ENCODE measurements at regions not wholly inside any gene's neighbourhood (a gene's known extent, or its start where the extent isn't known, plus 50 kb on each side); places are given as distances from the start of the nearest gene placed in this dataset.
A peak's percentile ranks its signal among the peaks of the same experiment; 100 is the strongest.
"Not testable (repeated sequence)": the region's sequence is repeated elsewhere in the genome, so short reads cannot be mapped to it uniquely, and the experiment has no call there.

DNA sequence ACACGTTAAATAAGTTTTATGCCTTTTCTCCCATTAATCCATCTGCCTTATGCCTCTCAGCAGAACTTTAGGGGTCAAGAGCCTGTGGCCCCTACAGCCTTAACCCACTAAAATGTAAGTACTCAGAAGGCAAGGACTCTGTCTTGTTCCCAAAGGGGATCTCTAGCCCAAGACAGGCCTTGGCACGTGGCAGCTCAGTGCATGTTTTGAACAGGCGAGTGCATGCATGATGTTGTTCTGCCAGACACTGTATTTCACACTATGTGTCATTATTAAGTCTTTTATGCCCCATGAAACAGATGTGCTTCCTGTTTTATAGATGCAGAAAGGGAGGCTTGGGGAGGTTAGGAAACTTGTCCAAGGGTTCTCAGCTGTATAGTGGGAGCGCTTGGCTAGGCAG lies 102.8 kb downstream of the ETS2 start:
- no peak for DNase-seq (ENCODE audit: low read depth, low spot score)
- H3K27ac ChIP-seq = peak overlapping the region; percentile 98

DNA sequence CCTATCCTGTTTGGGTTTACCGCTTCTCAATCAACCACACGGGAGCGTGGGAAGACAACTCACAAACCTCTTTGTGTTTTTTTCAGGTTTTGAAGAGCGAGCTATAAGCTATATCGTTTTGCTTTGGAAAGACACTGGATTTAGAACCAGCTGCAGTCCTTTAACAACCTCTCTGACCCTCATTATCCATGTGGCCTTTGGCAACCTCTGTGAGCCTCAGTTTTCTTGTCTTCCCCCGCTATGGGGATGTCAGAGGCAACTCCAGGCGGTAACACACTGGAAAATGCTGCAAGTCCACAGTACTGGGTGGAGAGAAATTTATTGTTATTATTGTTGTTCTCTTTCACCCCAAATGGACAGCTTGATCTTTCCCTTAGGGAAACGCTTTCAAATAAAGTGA lies 100.0 kb downstream of the ETS2 start:
- H3K27ac ChIP-seq = no peak overlapping the region
- DNase-seq (ENCODE audit: low read depth, low spot score) = no peak

DNA sequence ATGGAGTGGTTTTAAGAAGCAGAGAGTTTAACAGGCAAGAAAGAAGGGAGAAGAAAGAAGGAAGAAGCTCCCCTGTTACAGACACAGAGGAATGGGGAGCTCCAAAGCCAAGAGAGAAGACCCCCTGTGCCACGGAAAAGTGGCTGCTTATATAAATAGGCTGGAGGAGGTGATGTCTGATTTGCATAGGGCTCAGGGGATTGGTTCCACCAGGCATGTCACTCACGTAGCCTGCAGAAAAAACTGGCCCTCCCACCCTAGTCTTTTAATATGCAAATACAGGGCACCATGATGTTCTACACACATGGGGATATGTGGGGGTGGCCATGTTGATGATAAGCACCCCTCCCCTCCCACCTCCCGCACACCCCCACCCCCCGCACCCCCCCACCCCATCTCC lies 99.6 kb downstream of the ETS2 start:
- no peak for DNase-seq (ENCODE audit: low read depth, low spot score)
- no peak overlapping the region for H3K27ac ChIP-seq

DNA sequence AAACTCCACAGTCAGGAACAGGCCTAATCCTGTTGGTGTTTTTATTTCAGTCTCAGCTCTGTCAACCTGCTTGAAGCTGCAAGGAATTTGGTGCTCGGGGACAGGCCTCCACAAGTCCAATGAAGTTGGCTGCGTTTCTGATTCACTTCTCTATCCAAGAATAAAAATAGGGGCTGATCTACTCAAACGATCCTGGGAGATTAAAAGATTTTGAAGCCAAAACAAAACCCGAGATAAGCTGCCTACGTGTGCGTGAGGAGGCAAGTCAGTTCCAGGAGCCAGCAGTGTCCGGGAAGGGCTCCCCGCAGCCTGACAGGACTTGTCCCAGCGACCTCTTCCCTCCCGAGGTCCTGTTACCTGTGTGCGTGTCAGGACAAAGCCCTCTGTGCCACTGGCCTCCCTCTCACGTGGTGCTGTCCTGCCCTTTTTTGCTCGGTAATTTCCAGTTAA lies 98.0 kb downstream of the ETS2 start:
- H3K27ac ChIP-seq = peak overlapping the region; percentile 99

DNA sequence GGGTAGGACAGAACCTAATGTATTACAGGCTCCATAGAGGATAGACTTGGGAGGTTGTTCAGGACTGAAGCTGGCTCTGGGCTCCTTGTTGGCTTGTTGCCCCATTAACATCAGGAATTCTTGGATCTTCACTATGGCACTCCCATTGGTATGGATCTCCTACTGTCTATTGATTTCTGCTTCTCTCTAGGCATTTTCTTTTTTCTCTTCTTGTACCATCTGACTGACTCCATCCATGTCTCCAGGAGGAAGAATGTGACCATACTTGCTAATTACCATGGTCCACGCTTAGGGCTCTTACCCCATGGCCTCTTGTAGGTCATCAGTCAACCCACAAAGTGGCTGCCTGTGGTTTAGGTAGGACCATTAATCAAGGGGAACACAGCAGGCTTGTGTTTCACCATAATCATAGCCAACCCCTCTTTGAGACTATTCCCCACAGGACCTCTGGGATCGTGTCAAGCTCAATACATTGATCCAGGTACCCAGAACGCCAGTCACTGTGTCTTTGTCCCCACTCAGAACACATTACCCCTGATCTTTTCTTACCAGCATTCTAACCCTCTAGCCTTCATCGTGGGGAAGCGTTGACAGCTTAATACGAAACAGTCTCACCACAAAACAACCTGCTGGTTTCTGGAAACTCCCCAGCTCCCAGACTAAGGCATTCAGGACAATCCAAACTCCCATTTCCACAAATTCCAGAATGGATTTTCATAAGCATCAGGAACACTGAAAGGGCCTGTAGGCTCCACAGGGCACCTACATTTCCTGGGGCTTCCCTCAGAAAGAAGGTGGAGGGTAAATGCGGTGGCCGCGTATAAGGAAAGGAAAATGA lies 97.1 kb downstream of the ETS2 start:
- DNase-seq (ENCODE audit: low read depth, low spot score) = no peak

More for the DNA sequence above, 98.0 kb downstream of the ETS2 start:
- peak; percentile 99 for DNase-seq (ENCODE audit: low read depth, low spot score)

DNA sequence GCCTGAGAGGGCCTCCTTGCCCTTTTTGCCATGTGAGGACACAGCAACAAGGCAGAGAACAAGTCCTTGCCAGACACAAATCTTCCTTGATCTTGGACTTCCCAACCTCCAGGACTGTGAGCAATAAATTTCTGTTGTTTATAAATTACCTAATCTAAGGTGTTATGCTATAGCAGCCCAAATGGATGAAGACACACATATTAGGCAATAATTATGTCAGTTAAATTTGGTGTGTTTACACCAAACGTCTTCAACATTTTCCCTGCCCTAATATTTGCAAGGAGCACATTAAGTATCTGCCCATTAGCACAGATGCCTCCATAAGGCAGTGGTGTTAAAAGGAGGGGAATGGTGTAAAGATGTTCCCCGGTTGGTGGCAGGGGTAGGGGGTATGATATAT lies 94.8 kb downstream of the ETS2 start:
- DNase-seq (ENCODE audit: low read depth, low spot score) = no peak
- no peak overlapping the region for H3K27ac ChIP-seq

More for the DNA sequence above, 97.1 kb downstream of the ETS2 start:
- H3K27ac ChIP-seq = peak overlapping the region; percentile 99

DNA sequence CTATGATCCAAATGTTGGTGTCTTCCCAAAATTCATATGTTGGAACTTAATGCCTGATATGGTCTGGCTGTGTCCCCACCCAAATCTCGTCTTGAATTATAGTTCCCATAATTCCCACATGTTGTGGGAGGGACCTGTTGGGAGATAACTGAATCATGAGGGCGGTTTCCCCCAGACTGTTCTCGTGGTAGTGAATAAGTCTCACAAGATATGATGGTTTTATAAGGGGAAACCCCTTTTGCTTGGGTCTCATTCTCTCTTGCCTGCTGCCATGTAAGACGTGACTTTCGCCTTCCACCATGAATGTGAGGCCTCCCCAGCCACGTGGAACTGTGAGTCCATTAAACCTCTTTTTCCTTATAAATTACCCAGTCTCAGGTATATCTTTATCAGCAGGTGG lies 94.3 kb downstream of the ETS2 start:
- DNase-seq (ENCODE audit: low read depth, low spot score) = not testable (repeated sequence)

DNA sequence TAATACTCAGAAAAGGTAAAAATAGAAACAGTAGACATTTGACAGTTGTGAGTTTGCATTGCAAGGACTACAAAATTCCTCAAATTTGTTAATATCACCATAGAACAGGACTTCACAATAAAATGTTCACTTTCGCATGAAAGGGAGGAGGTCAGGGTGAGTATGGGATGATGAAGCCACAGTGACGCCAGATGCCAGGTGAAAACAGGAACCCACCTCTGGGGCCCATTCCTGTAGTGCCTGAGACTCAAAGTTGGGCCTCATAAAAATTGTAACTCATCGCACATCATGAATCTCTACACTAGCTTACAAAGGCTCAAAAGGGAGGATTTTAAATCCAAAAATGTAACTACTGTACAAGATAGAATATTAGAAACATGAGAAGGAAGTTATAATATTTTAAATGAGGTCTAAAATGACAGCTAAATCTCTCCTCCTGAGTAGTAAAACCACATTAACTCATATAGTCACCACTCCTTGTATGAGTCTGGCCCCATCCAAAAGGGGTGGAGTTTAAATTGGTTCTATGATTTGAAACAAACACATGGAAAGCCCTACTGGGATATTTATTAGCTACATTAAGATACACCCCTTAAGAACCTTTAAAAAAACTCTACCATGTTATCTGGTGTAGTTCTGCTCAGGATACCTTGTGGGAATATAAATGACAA lies 93.7 kb downstream of the ETS2 start:
- no peak for DNase-seq (ENCODE audit: low read depth, low spot score)
- H3K27ac ChIP-seq = peak overlapping the region; percentile 59

More for the DNA sequence above, 94.3 kb downstream of the ETS2 start:
- not testable (repeated sequence) for H3K27ac ChIP-seq

DNA sequence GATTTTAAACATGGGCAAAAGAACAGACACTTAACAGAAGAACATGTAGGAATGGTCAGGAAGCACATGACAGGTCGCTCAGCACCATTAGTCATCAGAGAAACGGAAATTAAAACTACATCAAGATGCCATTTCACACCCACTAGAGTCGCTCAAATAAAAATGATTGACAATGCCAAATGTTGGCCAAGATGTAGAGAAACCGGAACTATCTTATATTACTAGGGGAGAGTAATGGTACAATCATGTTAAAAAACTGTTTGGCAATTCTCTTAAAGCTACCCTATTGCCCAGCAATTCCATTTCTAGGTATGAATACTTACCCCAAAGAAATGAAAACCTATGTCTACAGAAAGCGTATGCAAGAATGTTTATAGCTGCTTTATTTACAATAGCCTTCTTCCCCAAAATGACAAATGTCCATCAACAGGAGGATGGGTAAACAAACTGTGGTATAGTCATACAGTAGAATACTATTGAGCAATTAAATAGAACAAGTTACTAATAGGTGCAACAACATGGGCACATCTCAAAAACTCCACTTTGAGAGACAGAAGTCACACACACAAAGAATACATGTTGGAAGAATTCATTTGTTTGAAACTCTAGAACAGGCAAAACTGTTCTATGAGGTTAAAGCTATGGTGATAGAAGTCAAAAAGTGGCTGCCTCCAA lies 92.8 kb downstream of the ETS2 start:
- DNase-seq (ENCODE audit: low read depth, low spot score) = no peak
- peak overlapping the region; percentile 59 for H3K27ac ChIP-seq

DNA sequence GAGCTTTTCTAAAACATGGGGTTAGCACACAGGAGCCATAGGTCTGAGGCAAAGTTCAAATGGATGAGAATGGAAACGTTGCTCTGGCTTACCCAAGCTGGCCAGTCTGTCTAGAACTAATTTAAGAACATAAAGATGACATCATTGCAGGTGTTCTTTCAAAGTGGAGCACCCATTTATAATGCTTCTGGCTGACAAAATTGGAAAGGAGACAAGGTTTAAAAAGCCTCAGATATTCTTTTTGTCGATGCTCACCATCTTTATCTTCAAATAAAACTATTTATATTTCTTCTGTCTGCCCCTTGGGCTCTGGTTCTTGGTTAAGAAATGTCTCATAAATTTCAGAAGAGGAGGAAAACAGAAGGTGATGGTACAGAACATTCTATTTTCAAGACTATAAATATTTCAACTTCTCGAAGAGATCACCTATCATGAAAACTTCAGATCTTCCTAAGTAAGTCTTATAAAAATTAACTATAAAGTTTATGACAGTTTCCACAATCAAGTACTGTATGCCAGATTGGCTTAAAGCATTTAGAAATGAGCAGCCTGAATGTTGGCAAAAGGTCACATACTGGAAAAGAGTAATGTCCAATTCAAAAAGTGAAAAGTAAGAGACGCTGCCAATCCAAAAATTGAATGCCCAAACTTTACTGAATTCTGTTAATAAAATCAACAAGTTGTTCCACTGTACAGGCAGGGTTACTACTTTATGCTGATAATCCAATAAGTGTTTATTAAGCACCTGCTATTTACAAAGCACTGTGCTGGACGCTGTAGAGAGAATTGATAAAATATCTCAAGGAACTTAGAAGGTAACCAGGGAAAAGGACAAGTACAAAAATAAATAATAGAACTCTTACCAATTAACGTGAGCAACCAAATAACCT lies 92.0 kb downstream of the ETS2 start:
- DNase-seq (ENCODE audit: low read depth, low spot score) = no peak
- H3K27ac ChIP-seq = peak overlapping the region; percentile 59

DNA sequence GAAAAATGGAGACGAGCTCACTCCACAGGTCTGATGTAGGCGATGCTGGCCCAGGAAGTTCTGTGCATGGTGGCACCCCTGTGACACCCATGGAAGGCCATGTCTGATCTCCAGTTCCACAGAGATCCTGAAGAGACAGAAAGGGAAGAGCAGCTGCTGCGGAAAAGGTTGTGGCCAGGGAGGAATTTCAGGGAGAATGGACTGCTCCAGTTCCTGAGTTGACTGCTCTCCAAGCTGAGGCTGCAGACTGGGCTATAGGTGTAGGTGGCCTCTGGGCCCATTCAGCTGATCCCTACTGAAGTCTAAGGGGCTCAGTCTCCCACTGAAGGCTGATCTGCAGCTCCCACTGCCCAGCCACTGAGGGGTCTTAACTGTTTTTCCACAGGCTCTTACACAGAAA lies 89.2 kb downstream of the ETS2 start:
- no peak for DNase-seq (ENCODE audit: low read depth, low spot score)
- H3K27ac ChIP-seq = no peak overlapping the region

DNA sequence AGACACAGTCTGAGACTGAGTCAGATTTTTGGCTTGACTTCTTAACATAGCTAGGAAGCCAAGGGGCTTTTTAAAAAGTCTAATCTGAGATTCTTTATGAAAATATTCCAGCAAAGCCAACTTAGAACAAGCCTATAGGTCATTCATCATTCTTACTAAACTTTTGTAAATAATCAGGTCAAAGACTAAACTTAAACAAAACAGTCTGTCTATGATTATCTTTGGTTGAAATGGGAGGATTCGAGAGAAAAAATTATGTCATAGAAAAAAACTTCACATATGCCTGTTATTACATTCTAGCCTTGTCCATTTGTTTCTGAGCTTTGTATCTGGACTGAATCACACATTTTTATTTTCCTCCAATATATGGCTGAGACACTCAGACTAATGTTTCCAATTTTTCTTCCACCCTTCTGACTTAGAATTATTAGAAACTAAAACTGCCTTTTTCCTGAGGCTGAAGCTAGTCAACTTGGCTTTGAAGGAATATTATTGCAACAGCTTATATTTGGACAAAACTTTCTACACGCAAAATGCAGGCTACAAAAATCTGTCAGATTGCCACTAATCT lies 83.3 kb downstream of the ETS2 start:
- DNase-seq (ENCODE audit: low read depth, low spot score) = no peak
- no peak overlapping the region for H3K27ac ChIP-seq

DNA sequence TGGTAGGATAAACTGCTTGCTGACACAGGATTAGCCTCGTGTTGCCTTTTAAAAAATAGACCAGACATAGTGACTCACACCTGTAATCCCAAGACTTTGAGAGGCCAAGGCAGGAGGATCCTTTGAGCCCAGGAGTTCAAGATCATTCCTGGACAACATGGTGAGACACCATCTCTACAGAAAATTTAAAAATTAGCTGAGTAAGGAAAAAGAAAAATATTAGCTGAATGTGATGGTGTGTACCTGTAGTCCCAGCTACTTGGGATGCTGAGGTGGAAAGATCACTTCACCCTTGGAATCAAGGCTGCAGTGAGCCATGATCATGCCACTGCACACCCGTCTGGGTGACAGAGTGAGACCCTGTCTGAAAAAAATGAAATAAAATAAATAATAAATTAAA lies 82.0 kb downstream of the ETS2 start:
- no peak for DNase-seq (ENCODE audit: low read depth, low spot score)

DNA sequence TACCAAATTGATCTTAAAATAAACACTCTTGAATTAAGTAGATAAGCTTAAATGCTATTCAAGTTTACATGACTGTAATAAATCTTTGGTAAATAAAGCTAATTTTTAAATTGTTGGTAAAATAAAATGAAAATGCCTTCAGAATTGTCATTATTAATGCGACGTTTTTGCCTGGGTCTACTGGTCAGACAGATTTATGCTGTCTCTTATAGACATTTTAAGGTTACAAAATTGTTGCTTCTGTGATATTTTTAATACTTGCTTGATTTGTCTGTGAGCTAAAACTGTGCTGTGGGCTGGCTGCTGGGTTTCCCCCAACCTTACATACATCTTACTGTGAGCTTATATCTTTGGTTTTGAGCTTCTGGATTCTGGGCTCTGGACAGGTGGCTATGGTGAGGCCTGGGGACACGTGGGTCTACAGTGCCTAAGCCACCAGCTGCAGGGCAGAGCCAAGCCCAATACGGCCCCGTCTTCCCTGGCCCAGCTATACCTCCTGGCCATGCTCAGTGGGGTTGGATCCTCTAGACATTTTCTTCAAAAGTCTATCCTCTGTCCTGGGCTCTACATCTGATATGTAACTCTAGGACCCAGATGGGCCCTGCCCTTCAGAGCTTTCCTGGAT lies 81.4 kb downstream of the ETS2 start:
- no peak for DNase-seq (ENCODE audit: low read depth, low spot score)
- no peak overlapping the region for H3K27ac ChIP-seq

More for the DNA sequence above, 82.0 kb downstream of the ETS2 start:
- no peak overlapping the region for H3K27ac ChIP-seq

DNA sequence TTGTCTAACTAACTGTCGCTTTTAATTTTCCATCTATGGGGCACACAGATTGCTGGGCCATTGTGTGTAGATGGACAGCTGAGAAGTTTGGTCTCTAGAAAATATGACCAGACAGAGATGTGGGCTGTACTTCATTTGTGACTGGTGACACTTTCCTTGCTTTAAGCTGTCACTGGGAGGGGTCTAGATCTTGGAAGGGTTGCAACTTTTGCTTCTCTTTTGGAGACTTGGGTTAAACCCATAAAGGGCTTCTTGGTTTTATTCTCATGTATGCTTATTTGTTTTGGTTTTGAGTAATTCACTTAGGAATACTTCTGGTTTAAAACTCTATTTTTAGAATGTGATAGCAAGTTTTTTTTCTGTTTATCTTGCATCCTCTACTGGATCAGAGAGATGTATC lies 80.2 kb downstream of the ETS2 start:
- DNase-seq (ENCODE audit: low read depth, low spot score) = no peak
- no peak overlapping the region for H3K27ac ChIP-seq

DNA sequence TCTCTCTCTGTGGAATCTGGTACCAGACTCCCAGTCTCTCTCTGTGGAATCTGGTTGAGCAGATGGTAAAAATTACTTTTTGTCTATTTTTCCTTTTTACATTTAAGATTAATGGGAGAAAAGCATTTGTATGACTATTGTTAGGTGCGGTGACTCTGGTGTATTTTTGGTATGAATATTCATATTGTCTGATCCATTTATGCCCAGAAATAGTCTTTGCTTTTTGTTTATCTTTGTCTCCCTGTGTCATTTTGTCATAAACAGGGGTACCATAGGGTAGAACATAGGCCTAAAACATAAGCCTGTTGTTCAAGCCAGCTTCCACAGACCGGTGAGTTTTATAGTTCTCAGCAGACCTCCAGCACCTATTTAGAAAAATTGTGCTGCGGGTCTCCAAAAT lies 78.7 kb downstream of the ETS2 start:
- H3K27ac ChIP-seq = no peak overlapping the region

DNA sequence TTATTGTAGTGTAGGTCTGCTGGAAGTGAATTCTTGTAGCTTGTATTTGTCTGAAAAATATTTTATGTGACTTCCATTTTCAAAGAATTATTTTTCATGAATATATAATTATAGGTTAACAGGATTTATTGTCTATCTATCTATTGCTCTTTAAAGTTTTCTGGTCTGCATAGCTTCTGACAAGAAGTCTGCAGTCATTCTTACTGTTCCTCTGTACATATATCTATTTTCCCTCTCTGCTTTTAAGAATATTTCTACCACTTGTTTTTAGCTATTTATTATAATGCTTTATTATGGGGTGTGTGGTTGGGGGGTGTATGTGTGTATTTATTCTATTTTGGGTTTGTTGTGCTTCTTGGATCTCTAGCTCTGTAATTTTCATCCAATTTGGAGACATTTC lies 77.4 kb downstream of the ETS2 start:
- H3K27ac ChIP-seq = no peak overlapping the region
- DNase-seq (ENCODE audit: low read depth, low spot score) = no peak

More for the DNA sequence above, 78.7 kb downstream of the ETS2 start:
- DNase-seq (ENCODE audit: low read depth, low spot score) = no peak

DNA sequence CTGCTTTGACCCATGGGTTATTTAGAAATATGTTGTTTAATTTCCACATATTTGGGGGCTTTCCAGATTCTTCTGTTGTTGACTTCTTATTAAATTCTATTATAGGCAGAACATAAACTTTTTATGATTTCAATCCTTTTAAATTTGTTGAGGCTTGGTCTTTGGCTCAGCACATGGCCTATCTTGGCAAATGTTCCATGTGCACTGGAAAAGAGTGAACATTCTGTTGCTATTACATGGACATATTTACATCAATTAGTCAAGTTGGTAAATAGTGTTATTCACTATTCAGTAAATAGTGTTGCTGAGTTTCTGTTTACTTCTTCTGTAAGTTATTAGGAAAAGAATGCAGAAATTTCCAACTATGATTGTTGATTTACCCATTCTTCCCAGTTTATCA lies 75.4 kb downstream of the ETS2 start:
- no peak for DNase-seq (ENCODE audit: low read depth, low spot score)
- H3K27ac ChIP-seq = no peak overlapping the region

DNA sequence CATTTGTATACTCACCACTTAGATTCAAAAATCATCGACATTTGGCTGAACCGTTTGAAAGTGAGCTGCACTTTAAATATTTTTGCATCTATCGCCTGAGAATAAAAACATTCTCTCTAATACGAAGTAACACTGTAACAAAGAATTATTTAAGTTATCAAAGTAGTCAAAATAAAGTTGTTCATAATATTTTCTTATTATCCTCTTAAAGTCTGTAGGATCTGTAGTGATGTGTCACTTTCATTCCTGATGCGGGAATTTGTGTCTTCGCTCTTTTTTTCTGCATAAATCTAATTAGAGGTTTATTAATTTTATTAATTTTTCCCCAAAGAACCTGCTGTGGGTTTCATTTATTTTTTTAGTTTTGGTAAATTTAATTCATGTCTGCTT lies 74.8 kb downstream of the ETS2 start:
- no peak for DNase-seq (ENCODE audit: low read depth, low spot score)
- no peak overlapping the region for H3K27ac ChIP-seq

Measured in epithelial cell of prostate (primary cell).